NOMO-1 (cell line): ENCODE measurements at regions not wholly inside any gene's neighbourhood (a gene's known extent, or its start where the extent isn't known, plus 50 kb on each side); places are given as distances from the start of the nearest gene placed in this dataset.

ENCODE experiments used
- DNase-seq, 2 experiments: peaks; one replicate each; lab custom pipeline; 2025; ENCODE audit not compliant: unreplicated experiment in 2 of 2; lab: John Stamatoyannopoulos, UW

DNA sequence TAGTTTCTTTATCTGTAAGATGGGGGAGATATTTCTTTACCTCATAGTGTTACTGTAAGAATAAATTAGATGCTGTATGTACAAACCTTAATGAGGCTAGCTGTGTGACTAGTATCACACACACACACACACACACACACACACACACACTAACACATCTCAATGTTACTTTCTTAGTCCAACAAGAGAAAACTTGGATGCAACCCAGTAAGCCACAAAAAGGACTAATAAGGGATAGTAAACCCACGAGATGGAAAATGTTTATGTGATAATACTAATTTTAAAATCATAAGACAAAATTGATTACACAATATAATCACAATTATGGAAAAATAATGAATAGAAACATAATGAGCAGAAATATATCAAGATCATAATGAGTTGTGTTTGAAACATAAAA lies 437.7 kb upstream of the ZNF507 start:
- no peak for DNase-seq

DNA sequence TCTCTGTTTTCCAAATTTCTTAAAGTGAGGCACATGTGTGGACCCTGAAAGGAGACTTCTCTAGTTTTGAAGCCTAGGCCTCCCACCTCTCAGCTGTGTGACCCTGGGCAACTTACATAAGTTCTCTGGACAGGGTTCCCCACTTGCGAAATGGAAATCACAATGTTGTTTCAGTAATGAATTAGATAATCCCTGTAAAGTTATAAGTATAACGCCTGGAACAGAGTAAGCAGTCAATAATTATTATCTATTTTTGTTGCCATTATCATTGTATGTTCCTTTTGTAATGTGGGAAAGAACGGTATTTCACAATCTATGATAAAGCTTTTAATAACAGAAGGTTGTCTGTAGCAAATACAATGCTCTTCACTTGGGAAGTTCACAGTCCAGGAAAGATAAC lies 437.3 kb upstream of the ZNF507 start:
- DNase-seq, result no peak

DNA sequence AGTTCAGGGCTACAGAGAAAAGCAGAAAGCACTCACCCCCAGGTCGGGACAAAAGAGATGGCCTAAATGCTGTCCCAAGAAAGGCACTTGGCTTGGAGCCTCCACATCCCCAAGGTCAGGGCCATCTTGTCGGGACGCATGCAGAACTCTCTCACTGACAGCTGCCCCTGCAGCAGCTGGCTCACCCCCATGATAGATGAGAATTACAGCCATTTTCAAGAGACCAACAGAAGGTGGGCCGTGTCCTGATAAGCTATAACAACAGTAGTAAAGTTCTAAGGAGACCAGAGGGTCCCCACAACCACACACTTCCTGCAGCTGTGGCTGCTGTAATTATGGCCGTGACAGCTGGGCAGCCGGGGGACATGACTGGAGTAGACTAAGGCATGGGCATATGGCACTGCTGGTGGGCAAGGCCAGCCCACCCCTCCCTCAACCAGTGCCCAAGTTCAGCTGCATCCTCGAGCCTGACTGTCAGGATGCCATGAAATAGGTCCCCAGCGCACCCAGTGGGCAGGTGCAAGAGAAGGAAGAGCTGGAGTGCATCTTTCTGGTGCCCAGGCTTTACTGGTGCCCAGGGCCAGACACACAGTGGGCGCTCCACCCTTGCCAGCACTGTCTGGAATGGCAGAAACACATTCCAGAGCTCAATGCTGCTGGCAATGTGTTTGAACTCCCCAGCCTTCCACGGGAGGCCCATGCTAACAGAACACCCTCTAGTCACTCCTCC lies 436.7 kb upstream of the ZNF507 start:
- no peak for DNase-seq

DNA sequence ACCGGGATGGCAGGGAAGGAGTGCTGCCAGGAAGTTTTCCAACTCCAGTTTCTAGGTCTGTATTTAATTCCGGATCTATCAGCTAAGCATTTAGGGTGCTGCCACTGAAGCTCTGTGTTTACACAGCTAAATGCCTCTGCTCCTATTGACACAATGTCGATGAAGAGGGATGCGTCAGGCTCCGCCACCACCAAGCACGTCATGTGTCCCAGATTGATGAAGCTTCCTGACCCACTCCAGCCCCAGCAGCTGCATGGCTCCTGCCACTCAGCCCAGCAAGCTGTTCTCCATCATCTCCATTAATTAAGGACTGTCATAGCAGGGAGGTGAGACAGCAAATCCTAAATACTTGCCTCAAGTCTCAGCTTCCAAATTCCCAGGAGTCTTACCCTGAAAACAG lies 435.2 kb upstream of the ZNF507 start:
- no peak for DNase-seq

DNA sequence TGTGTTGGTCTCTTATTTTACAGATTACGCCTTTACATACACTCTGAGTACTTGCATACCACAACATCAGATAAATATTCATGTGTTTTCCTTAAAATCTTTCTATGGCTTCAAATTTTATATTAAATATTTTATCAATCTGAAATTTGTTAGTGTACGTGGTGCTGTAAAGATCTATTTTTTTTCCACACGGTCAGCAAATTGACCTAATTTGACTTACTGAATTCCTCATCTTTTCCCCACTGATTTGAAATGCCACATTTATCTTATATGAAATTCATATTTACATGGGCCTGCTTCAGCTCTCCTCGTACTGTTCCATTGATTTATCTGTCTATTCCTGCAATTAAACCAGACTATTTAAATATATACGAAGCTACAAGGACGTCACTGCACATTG lies 433.8 kb upstream of the ZNF507 start:
- DNase-seq, result no peak

DNA sequence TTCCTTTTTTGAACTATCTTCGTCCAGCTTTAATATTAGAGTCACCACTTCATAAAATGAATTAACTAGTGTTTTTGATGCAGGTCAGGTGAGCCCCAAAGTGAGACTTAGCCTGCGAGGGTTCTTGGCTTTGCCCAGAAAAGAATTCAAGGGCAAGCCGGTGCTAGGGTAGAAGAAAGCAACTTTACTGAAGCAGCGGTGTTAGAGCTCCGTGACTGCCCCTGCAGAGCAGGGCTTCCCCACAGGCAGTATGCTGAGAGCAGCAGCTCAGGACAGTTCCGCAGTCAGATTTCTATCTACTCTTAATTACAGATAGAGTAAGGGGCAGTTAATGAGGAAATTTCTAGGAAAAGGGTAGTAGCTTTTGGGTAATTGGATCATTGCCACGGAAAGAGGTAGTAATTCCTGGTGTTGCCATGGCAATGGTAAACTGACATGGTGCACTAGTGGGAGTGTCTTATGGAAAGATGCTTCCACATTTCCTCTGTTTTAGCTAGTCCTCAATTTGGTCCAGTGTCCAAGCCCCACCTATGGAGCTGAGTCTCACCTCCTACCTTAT lies 432.2 kb upstream of the ZNF507 start:
- no peak for DNase-seq

DNA sequence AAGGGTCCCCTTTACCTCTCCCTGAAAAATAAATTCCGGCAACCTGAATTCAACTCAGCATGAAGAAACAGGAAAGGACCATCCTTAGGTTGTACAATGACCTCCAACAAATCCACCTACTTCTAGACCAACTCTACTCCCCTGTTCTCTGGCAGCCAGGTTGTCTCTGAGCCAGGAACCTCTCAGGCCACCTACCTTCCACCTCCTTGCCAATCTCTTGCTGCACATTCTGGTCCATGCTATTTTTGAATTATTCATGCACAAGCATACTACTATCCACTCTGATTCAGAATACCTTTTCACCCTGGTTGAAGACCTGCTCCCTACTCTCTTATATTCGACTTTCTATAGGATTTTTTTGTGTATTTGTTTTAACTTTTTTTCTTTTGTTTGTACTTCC lies 415.0 kb upstream of the ZNF507 start:
- no peak for DNase-seq

DNA sequence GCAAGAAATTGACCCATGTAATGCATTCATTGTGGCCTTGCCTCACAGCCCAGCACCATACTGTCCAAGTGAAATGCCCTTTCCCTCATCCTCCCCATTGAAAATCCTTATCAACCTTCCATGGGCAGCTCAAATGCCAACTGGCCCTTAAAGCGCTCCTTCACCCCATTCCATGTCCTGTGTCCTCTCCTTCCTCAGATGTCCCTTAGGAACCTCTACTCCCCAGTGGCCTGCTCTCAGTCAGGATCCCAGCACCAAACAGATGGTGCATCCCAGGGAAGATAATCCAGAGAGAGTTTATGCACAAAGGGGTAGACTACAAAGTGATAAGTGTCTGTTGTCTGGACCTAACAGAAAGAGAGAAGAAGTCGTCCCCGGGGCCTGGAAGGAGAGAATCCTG lies 407.4 kb upstream of the ZNF507 start:
- no peak for DNase-seq

DNA sequence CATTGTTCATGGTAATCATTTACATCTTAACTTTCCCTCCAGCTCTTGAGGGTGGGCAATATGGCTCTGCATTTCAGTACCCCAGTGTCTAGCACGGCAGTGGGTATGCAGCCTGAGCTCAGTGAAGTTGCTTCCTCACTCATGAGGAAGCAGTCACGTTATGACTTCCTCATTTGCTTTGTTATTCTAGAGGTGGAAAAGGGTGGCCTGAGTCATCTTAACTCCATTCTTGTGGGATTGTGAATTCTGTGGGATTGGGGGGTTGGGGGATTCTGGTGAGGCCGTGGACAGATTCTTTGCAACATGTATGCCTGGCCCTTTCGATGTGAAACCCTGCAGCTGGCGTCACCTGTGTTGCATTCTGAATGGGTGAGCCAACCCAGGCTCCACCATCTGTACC lies 406.7 kb upstream of the ZNF507 start:
- no peak for DNase-seq

DNA sequence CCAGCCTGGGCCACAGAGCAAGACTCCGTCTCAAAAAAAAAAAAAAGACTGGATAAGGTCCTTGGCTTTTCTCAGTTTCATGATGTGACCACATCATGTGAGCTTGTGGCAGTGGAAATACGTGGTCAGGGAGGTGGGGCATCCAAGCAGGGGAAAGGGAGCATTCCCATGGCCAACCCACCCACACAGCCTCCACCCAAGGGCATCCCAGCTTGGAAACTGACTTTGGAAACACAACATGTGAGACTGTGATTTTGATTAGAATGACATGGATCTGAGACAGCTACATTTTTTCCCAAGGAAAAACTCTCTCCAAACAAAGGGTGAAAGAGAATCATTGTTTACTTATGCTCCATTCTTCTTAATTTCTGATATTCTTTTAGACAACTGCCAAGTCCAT lies 405.0 kb upstream of the ZNF507 start:
- no peak for DNase-seq

DNA sequence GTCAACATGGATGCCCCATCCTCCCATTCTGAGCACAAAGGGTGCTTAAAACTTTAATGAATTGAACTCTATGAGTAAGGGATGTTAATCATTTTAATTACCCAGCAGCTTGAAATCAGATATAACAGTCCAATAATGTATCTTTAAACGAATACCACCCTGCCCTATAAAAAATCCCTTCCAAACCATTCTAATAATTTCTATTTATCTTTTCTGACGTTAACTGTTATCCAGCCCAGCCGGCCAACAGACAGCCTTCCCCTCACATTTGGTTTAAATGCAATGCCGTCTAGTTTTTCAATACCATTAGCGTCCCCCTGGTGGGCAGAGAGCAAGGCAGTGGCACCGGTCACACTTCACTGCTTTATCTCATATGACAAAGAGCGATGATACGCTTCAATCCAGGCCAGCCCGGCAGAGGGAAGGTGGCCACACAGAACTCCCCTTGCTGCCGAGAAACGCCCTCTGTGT lies 402.2 kb upstream of the ZNF507 start:
- no peak for DNase-seq

DNA sequence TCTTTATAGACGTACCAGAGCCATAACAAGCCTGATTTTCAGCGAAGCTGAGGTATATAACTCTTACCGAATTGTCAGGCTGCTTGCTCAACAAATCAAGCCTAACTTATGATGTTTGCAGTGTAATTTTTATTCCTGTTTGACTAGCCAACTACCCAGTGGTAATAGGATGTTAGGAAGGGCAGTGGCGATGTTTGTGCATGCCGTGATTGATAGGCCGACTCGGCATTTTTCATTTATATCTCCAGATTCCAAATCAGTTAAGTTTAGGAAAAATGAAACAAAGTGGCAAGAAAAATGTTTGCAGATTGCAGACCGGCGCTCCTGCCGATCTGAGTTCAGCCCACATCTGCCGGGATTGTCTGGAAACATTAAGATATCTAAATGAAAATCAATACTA lies 401.6 kb upstream of the ZNF507 start:
- DNase-seq, result no peak

DNA sequence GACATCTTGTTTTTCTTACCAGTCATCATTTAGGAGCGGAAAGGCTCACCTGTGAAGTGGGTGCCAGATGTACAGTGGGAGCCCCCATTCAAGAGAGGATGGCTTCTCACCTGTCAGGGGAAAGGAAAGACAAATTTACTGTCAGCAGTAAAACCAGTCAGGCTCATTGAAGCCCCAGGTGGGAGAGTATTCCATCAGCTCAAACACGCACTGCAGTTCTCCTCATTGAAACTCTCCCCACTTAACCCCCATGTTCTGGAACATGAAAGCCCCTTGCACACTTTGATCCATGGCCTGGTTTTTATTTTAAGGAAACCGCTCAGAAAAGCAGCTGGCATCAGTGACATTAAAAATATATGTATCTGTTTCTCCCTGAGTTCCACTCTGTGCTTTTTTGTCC lies 401.1 kb upstream of the ZNF507 start:
- no peak for DNase-seq

DNA sequence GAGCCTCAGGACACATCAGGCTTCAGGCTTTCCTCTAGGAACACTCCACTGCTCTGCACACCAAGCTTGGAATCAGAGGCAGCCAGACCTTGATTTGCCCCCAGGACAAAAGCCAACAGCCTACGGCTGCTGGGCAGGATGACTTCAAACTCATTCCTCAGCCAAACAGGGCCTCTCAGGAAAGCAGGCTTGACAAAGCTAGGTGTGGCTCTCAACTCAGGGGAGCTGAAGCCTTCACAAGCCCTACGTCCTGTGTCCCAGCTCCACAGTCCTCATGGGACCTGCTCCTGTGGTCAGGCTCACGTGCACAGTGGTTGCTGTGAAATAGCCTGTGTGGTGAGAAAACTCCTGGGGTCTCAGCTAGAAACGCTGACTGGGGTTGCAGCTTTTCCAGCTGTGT lies 398.9 kb upstream of the ZNF507 start:
- DNase-seq, result no peak

DNA sequence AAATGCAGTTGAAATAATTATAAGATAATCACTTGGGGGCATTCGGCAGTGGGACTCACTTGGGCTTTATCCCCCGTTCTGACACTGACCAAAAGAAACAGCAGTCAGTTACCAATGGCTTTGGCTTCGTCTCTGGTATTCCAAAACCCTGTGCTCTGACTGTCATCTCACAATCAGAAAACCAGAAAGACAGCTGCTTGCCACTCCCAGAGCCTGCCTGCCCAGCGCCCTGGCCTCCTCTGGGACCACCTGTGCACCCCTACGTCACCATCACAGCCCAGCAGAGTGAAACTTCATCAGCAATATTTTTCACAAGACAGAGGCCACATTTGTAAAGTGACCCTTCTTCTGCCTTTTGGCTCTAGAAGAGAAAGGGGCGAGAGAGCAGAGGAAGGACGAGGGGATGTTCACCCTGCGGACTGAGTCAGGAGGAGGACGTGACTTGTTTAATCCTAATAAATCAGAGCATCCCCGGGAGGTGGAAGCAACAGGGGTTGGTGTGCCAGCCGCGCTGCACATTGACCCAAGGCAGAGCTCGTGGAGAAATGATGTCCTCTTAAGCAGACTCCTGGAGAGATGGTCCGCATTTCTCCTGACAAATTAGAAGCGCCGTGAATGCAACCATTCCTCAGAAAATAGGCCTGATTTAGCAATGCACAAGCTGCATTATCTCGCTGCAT lies 397.8 kb upstream of the ZNF507 start:
- DNase-seq, result no peak

DNA sequence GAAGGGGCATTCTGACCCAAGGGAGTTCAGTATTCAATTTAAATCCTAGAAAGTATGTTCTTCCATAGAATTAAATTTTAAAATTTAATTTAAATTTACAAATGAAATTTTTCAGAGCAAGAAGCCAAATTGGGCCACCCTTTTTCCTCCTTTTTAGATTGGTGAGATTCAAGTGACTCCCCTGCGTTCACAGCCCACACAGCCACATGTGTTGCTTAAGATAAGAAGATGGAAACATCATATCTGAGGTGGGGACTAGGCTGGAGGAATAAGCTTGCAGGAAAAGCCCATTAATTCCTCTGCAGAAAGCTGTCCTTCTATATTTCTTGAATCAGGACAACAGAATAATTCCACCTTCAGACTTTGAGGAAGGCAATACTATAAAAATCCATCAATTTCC lies 392.7 kb upstream of the ZNF507 start:
- no peak for DNase-seq

DNA sequence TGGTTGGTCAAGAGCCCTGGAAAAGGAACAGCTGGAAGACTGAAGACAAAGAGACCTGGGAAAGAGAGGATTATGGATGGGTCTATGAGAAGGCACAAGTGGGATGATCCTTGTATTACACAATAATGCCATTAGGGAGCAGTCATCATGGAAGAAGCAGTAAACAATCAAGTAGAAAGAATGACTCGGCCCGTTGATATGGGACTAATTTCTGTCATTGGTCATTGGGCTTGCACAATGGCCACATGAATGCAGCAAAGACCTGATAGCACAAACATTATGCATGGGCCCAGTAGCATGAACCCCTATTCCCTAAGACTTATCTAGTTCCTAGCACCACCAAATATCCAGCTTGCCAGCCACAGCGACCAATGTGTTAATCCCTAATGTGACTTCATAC lies 390.3 kb upstream of the ZNF507 start:
- no peak for DNase-seq

DNA sequence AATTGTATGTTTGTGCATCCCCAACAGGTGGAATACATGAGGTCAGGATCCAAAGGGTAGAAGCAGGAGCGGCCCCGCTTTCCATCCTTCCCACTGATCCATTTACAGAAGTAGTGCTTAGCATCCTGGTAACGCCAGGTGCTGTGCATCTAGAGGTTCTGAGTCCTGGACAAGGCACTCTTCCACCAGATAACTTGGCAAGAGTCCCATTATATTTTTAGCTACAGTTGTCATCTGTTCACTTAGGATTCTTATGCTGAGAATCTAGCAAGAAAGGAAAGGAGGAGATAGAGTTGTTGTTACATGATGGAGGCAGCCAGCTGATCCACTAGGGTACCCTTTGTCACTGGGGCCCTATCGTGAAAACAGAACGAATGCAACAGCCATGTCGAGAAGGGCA lies 389.5 kb upstream of the ZNF507 start:
- DNase-seq, result no peak

DNA sequence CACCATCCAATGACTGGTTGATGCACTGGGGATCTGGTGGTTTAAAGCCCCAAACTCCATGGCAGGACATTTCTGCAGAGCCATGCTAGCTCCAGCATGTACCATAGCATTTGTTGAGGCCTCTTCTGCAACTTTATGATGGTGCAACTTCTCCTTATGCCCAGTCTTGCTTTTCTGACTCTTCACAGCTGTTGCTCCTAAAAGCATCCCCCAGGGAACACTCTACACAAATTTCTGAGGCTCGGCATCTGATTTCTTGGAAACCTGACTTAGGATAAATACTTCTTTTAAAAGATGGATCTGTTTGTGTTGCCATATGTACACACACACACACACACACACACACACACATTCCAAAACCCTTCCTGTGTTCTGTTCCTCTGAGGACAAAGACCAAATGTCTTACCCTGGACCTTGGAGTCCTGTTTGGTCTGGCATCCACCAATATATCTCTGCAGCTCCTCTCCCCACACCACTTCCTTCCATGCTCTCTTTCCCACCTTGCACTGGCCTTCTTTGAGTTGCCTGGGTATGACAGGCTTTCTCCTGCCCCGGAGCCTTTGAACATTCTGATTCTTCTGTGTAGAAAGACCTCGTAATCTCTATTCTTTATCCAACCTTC lies 388.5 kb upstream of the ZNF507 start:
- no peak for DNase-seq

DNA sequence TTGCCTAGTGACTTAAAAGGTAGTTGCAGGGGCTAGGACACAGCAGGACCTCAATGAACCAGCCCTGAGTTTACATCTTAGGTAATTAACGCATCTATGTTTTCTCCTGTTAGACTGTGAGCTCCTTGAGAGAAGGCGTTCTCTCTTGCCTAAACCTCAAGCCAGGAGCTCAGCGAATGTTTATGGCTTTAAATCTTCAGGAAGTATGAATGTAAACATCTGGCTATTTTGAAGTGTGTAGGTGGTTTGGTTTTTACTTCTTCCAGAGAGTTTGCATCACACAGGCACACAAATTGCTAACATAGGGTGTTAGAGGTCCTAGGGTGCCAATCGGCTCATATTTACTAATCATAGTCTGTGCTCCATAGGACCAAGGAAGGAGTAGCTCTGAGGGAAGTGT lies 387.7 kb upstream of the ZNF507 start:
- no peak for DNase-seq

DNA sequence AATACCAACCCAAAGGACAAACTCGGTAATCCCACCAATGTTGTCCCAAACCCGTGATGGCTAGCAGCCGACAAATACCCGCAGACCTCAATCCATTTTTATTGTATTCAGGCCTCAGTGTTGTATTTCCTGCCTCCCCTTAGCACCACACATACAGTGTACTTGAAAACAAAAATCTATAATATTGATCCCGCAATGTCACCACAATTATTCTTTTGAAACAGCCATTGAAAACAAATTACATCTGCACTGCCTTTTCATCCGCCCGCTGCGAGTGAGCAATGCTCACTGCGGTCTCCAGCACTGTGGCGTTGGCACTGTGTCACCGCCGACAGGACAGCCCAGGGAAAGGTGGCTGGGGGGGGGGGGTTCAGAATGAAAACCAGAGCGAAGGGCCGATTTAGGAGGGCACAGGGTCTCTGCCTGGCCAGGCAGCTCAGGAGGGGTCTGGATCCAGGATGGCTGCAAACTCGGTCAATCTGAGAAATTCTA lies 385.8 kb upstream of the ZNF507 start:
- DNase-seq, result no peak

DNA sequence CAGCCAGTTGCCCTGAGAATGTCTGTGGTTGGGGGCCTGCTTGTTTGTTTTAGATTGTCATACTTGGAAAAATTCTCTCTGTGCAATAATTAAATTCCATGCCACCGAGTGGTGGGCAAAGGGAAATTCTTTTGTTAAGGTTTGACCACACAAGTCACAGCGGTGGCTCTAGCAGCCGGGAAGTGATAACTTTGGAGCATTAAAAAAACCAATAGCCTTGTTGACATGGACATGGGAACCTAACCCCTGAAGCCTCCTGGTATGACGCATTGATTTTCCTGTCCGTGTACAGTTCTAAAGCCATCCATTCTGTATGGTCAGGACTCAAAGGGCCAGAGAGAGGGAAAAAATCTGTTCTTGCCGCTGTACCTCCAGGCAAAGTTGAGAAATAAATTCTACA lies 384.9 kb upstream of the ZNF507 start:
- no peak for DNase-seq
